Lower leg skin (tissue), 3 donors: ENCODE measurements at regions not wholly inside any gene's neighbourhood (a gene's known extent, or its start where the extent isn't known, plus 50 kb on each side); places are given as distances from the start of the nearest gene placed in this dataset.

ENCODE experiments used
- POLR2A ChIP-seq, 2 donors: fragments of 450-650 bp; IDR thresholded peaks; one replicate each; pipeline ENCODE4 v1.6.1; 2016 to 2017; ENCODE audit warnings: antibody characterized with exemption in 2 of 2, mild to moderate bottlenecking in 1 of 2, moderate library complexity in 1 of 2
- TF ChIP-seq, protein P1 (sequence below), 3 donors: fragments of 450-650 bp; IDR thresholded peaks; one replicate each; pipeline ENCODE4 v1.5.1; 2016; ENCODE audit warnings: antibody characterized with exemption in 3 of 3, mild to moderate bottlenecking in 3 of 3, moderate library complexity in 2 of 3

- no peak for TF ChIP-seq POLR2A (IDR thresholded peaks at IDR 0.05)
- TF ChIP-seq, protein P1, sequence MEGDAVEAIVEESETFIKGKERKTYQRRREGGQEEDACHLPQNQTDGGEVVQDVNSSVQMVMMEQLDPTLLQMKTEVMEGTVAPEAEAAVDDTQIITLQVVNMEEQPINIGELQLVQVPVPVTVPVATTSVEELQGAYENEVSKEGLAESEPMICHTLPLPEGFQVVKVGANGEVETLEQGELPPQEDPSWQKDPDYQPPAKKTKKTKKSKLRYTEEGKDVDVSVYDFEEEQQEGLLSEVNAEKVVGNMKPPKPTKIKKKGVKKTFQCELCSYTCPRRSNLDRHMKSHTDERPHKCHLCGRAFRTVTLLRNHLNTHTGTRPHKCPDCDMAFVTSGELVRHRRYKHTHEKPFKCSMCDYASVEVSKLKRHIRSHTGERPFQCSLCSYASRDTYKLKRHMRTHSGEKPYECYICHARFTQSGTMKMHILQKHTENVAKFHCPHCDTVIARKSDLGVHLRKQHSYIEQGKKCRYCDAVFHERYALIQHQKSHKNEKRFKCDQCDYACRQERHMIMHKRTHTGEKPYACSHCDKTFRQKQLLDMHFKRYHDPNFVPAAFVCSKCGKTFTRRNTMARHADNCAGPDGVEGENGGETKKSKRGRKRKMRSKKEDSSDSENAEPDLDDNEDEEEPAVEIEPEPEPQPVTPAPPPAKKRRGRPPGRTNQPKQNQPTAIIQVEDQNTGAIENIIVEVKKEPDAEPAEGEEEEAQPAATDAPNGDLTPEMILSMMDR (IDR thresholded peaks at IDR 0.05), result no peak
Measured at GRCh38 chr9:74414325-74414724, 82.8 kb upstream of the RORB start.
